ENCODE measurements at regions not wholly inside any gene's neighbourhood (a gene's known extent, or its start where the extent isn't known, plus 50 kb on each side); places are given as distances from the start of the nearest gene placed in this dataset.
"Not testable (repeated sequence)": the region's sequence is repeated elsewhere in the genome, so short reads cannot be mapped to it uniquely, and the experiment has no call there.

DNA sequence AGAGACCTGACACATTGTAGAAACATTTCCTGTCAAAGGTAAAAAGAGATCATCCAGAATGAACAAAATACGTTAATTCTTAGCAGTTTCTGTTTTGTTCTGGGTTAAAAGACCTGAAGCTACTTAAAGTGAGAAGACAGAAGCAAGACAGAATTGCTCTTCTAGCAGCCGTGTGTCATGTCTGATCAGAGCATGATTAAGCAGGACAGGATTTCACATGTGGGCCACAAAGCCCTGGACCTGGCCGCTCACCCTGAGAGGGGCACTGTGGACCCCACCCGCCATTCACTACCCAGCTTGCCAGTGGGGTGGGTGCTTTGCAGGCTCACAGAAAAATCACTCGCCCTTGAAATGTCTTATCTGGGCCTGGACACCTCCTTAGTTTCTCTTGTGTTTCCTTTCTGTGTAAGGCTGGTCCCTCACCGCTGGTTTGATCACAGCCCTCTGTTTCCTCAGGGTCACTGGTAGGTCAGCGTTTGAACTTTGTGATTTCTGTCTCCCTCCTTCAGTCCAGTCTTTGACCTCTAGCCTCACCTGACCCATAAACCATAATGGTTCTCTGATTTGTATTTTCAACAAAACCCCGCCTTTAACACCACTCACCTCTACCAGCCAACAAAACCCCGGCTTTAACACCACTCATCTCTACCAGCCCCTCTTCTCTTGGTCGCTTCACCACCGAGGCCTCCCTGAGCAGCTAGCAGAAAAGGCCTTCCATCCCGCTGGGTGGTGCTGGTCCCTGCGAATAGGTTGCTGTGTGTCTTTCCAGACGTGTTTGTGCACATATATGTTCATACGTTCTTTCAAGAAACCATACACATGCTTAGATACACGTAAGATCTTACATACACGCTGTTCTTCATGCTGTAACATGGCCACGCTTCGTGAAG is 185.0 kb downstream of the OR4M2 start:
- Mint-ChIP-seq H3K9me3 (no peaks in the 10 kb centered on the region), H3K4me3 (no peak overlapping the region), H3K27me3 (no peaks in the 10 kb centered on the region), H3K36me3 (no peaks in the 10 kb centered on the region), H3K4me1 (peaks cover 4 to 10% (median 8%) of the 10 kb centered on the region in 4 donors), H3K27ac (no peak overlapping the region)
- CTCF ChIA-PET (ENCODE audit: partially characterized antibody), result interaction anchor here (4.2 kb wide), 1 partner anchor 43 kb away, joined by 17 read pairs; no protein-coding TSS in a partner anchor
- H3K9me3 ChIP-seq (ENCODE audit: control insufficient read depth in 1 of 2, low read length in 2 of 2), result no peaks in the 10 kb centered on the region
- H3K36me3 ChIP-seq (ENCODE audit: insufficient read depth, low read length), result no peaks in the 10 kb centered on the region
- H3K4me3 ChIP-seq (ENCODE audit: low read length in 2 of 2), result peak overlapping the region in 1 of 2 donors; percentile 6
- intact Hi-C loops (cut with micrococcal nuclease), result no loop called here
- peaks cover 54% of the 10 kb centered on the region for H3K4me1 ChIP-seq (ENCODE audit: insufficient read depth, low read length)
- POLR2A ChIA-PET (ENCODE audit: partially characterized antibody), result no interaction called here
- H3K27ac ChIP-seq (ENCODE audit: low read depth, low read length), result peak overlapping the region; percentile 39
- no peaks in the 10 kb centered on the region for H3K27me3 ChIP-seq (ENCODE audit: insufficient read depth, low read length)
- DNase-seq, result peak in 3 of 5 donors; percentile 46 to 59 (median 52)

DNA sequence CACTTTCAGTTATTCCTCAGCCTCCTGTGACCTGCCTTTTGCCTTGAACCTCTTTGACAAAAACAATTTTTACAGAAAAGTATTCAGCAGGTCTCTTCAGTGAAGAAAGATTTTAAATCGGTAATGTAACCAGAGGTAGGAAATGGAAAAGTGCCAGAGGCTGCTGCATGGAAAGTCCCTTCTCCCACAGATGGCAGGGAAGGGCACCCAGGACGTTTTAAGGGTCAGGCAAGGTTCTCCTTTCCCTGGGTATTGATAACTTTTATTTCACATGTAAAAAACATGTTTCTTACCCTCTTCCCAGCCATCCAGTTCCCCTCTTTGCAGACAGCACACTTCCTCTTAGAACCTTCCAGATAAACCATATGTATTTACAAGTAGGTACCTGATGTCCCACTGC is 185.6 kb downstream of the OR4M2 start:
- Mint-ChIP-seq H3K9me3 (no peaks in the 10 kb centered on the region), H3K27ac (no peak overlapping the region), H3K4me3 (no peak overlapping the region), H3K27me3 (no peaks in the 10 kb centered on the region), H3K4me1 (peaks cover under 1 to 4% (median 2%) of the 10 kb centered on the region in 4 donors), H3K36me3 (no peaks in the 10 kb centered on the region)
- intact Hi-C loops (cut with micrococcal nuclease), result no loop called here
- no peak for DNase-seq
- CTCF ChIA-PET (ENCODE audit: partially characterized antibody), result interaction anchor here (4.2 kb wide), 1 partner anchor 43 kb away, joined by 17 read pairs; no protein-coding TSS in a partner anchor
- POLR2A ChIA-PET (ENCODE audit: partially characterized antibody), result no interaction called here
- Histone ChIP-seq H3K36me3 (ENCODE audit: insufficient read depth, low read length) (no peaks in the 10 kb centered on the region), H3K4me3 (ENCODE audit: low read length in 2 of 2) (no peak overlapping the region), H3K4me1 (ENCODE audit: insufficient read depth, low read length) (peaks cover 47% of the 10 kb centered on the region), H3K27me3 (ENCODE audit: insufficient read depth, low read length) (no peaks in the 10 kb centered on the region), H3K27ac (ENCODE audit: low read depth, low read length) (peak overlapping the region; percentile 39), H3K9me3 (ENCODE audit: control insufficient read depth in 1 of 2, low read length in 2 of 2) (no peaks in the 10 kb centered on the region)

DNA sequence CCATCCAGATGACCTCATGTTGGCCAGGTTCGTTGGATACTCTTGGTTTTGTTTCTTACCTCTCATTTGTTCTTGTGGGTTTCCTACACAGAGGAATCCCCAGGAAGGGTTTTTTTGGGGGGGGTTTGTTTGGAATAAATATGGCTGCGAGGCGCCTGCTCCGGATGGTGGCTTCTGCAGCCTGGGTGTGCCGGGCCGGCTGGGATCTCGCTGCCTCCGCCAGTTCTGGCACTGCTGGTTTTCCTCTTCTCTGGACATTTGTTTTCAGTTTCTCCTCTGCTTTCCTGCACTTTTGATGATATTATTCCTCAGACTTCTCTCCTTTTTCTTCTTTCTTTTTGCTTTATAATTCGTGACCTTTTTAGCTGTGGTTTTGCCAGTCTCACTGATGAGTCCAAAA is 187.4 kb downstream of the OR4M2 start:
- Histone ChIP-seq H3K36me3 (ENCODE audit: insufficient read depth, low read length) (no peaks in the 10 kb centered on the region), H3K27me3 (ENCODE audit: insufficient read depth, low read length) (no peaks in the 10 kb centered on the region), H3K9me3 (ENCODE audit: control insufficient read depth in 1 of 2, low read length in 2 of 2) (no peaks in the 10 kb centered on the region), H3K4me3 (ENCODE audit: low read length in 2 of 2) (no peak overlapping the region), H3K4me1 (ENCODE audit: insufficient read depth, low read length) (peaks cover 42% of the 10 kb centered on the region), H3K27ac (ENCODE audit: low read depth, low read length) (no peak overlapping the region)
- Mint-ChIP-seq H3K4me3 (no peak overlapping the region), H3K9me3 (no peaks in the 10 kb centered on the region), H3K36me3 (no peaks in the 10 kb centered on the region), H3K27ac (no peak overlapping the region), H3K4me1 (no peaks in the 10 kb centered on the region), H3K27me3 (no peaks in the 10 kb centered on the region)
- intact Hi-C loops (cut with micrococcal nuclease), result no loop called here
- POLR2A ChIA-PET (ENCODE audit: partially characterized antibody), result no interaction called here
- CTCF ChIA-PET (ENCODE audit: partially characterized antibody), result no interaction called here
- no peak for DNase-seq

DNA sequence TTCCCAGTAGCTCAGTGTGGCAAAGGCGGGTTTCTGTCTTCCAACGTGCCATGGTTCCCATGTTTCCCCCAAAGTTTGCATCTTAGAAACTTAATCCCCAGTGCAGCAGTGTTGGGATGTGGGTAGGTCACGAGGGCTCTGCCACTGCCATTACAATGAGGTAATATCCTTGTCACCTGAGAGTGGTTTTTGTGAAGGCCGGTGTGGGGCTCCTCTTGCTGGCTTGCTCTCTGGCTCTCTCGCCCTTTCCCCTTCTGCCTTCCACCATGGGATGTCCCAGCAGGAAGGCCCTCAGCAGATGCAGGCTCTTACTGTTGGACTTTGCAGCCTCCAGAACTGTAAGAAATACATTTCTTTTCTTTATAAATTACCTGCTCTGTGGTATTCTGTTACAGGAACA is 187.9 kb downstream of the OR4M2 start:
- H3K4me3 Mint-ChIP-seq; H3K9me3 Mint-ChIP-seq; H3K27ac ChIP-seq (ENCODE audit: low read depth, low read length); H3K36me3 Mint-ChIP-seq; CTCF ChIA-PET (ENCODE audit: partially characterized antibody); H3K27me3 ChIP-seq (ENCODE audit: insufficient read depth, low read length); POLR2A ChIA-PET (ENCODE audit: partially characterized antibody); H3K27ac Mint-ChIP-seq; H3K9me3 ChIP-seq (ENCODE audit: control insufficient read depth in 1 of 2, low read length in 2 of 2); intact Hi-C loops (cut with micrococcal nuclease); H3K27me3 Mint-ChIP-seq; DNase-seq; H3K4me3 ChIP-seq (ENCODE audit: low read length in 2 of 2); H3K4me1 Mint-ChIP-seq; H3K36me3 ChIP-seq (ENCODE audit: insufficient read depth, low read length): not testable (repeated sequence)
- H3K4me1 ChIP-seq (ENCODE audit: insufficient read depth, low read length), result peaks cover 38% of the 10 kb centered on the region

DNA sequence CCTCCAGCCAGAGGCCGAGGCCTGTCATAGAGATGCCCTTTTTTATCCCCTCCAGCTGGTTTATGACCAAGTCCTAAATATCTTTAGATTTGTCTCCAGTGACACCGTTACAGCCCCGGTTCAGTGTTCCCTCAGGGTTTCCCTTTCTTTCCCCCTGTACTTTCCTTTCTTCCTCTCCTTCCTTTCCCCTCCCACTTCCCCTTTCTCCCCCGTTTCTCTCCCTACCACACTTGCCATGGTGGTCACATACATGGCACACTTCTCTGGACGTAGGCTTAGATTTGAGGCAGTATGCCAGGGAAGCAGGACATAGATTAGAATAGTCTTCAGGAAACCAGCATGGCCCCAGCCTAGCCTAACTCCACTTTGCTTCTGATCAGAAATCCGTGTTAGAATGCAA is 188.3 kb downstream of the OR4M2 start:
- H3K27ac ChIP-seq (ENCODE audit: low read depth, low read length); H3K4me1 Mint-ChIP-seq; H3K36me3 ChIP-seq (ENCODE audit: insufficient read depth, low read length); H3K36me3 Mint-ChIP-seq; CTCF ChIA-PET (ENCODE audit: partially characterized antibody); H3K9me3 ChIP-seq (ENCODE audit: control insufficient read depth in 1 of 2, low read length in 2 of 2); intact Hi-C loops (cut with micrococcal nuclease); H3K4me3 Mint-ChIP-seq; H3K9me3 Mint-ChIP-seq; DNase-seq; POLR2A ChIA-PET (ENCODE audit: partially characterized antibody); H3K4me3 ChIP-seq (ENCODE audit: low read length in 2 of 2); H3K27ac Mint-ChIP-seq; H3K27me3 Mint-ChIP-seq; H3K27me3 ChIP-seq (ENCODE audit: insufficient read depth, low read length): not testable (repeated sequence)
- peaks cover 33% of the 10 kb centered on the region for H3K4me1 ChIP-seq (ENCODE audit: insufficient read depth, low read length)

DNA sequence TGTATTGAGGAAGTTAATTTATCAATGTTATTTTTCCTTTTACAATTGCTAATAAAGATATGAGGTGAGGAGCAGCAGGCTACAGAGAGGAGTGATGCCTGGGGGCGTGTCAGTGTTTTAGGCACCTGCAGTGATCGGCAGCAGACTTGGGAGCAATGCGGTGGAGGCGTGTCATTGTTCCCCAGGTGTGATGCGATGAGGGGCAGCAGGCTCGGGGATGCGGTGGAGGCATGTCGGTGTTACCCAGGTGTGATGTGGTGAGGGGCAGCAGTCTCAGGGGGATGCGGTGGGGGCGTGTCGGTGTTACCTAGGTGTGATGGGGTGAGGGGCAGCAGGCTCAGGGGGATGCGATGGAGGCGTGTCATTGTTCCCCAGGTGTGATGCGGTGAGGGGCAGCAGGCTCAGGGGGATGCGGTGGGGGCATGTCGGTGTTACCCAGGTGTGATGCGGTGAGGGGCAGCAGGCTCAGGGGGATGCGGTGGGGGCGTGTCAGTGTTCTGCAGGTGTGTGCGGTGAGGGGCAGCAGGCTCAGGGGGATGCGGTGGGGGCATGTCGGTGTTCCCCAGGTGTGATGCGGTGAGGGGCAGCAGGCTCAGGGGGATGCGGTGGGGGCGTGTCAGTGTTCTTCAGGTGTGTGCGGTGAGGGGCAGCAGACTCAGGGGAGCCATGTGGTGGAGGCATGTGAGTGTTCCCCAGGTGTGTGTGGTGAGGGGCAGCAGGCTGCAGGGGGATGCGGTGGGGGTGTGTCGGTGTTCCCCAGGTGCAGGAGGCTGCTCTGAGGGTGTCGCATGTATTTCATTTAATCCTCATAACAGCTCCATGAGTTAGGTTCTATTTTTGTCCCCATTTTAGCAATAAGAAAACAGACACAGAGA is 186.2 kb upstream of the GOLGA6L22 start:
- H3K4me3 ChIP-seq (ENCODE audit: low read length in 2 of 2); H3K36me3 ChIP-seq (ENCODE audit: insufficient read depth, low read length); H3K27me3 ChIP-seq (ENCODE audit: insufficient read depth, low read length); H3K36me3 Mint-ChIP-seq; H3K27ac ChIP-seq (ENCODE audit: low read depth, low read length); H3K4me1 Mint-ChIP-seq; DNase-seq; H3K9me3 Mint-ChIP-seq; H3K4me3 Mint-ChIP-seq; CTCF ChIA-PET (ENCODE audit: partially characterized antibody); H3K9me3 ChIP-seq (ENCODE audit: control insufficient read depth in 1 of 2, low read length in 2 of 2); H3K27me3 Mint-ChIP-seq; H3K27ac Mint-ChIP-seq; POLR2A ChIA-PET (ENCODE audit: partially characterized antibody); intact Hi-C loops (cut with micrococcal nuclease); H3K4me1 ChIP-seq (ENCODE audit: insufficient read depth, low read length): not testable (repeated sequence)

DNA sequence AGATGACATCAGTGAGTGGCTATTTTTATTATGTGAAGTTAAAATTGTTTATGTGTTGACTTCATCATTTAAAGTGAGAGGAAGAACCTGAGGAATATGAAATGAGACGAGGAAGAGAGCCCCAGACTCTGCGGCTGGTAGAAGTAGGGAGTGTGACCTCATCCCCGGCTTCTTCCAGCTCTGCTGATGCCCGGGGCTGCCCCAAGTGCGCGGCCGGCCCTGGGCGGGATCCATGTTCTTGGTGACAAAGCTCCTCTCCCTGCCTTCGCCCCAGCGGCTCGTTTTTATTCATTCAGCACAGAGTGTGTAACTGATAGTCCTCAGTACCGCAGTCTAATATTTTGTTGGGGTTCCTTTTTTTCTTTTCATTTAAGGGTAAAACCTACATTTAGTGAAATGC is 185.5 kb upstream of the GOLGA6L22 start:
- DNase-seq; H3K36me3 Mint-ChIP-seq; H3K36me3 ChIP-seq (ENCODE audit: insufficient read depth, low read length); H3K4me3 Mint-ChIP-seq; H3K4me1 Mint-ChIP-seq; POLR2A ChIA-PET (ENCODE audit: partially characterized antibody); H3K9me3 Mint-ChIP-seq; CTCF ChIA-PET (ENCODE audit: partially characterized antibody); intact Hi-C loops (cut with micrococcal nuclease); H3K27me3 ChIP-seq (ENCODE audit: insufficient read depth, low read length); H3K27ac ChIP-seq (ENCODE audit: low read depth, low read length); H3K4me1 ChIP-seq (ENCODE audit: insufficient read depth, low read length); H3K27ac Mint-ChIP-seq; H3K9me3 ChIP-seq (ENCODE audit: control insufficient read depth in 1 of 2, low read length in 2 of 2); H3K27me3 Mint-ChIP-seq; H3K4me3 ChIP-seq (ENCODE audit: low read length in 2 of 2): not testable (repeated sequence)
